ENCODE measurements at regions not wholly inside any gene's neighbourhood (a gene's known extent, or its start where the extent isn't known, plus 50 kb on each side); places are given as distances from the start of the nearest gene placed in this dataset.
"Not testable (repeated sequence)": the region's sequence is repeated elsewhere in the genome, so short reads cannot be mapped to it uniquely, and the experiment has no call there.

DNA sequence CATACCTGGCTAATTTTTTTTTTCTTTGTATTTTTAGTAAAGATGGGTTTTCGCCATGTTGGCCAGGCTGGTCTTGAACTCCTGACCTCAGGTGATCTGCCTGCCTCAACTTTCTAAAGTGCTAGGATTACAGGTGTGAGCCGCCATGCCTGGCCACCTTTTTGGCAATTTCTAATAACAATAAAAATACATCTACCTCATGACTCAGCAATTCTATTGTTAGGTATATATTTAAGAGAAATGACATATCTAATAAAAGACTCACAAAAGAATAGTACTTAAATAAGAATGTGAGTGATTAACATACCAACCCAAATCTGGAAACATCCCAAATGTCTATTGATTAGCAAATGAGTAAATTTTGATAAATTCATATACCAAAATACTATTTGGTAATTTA is 103.6 kb upstream of the PPP1R9A start:
- no CpG with 5 or more reads among the region's 2 CpGs for WGBS (ENCODE audit: insufficient coverage)
- Histone ChIP-seq H3K4me3 (ENCODE audit: low read length) (no peak overlapping the region), H3K36me3 (ENCODE audit: control insufficient read depth, insufficient read depth, low read length) (no peaks in the 10 kb centered on the region), H3K4me1 (ENCODE audit: control insufficient read depth, insufficient read depth, low read length) (no peaks in the 10 kb centered on the region), H3K9me3 (replicated peaks; ENCODE audit: control insufficient read depth, low read depth, low read length) (no peaks in the 10 kb centered on the region), H3K27me3 (ENCODE audit: control insufficient read depth, insufficient read depth, low read length) (no peaks in the 10 kb centered on the region), H3K27ac (ENCODE audit: low read length) (no peak overlapping the region)
- no peak for DNase-seq

DNA sequence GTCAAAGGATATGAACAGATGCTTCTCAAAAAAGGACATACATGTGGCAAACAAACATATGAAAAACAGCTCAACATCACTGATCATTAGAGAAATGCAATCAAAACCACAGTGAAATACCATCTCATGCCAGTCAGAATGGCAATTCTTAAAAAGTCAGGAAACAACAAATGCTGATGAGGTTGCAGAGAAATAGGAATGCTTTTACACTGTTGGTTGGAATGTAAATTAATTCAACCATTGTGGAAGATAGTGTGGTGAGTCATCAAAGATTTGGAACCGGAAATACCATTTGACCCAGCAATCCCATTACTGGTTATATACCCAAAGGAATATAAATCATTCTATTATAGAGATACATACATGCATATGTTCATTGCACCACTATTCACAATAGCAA is 98.7 kb upstream of the PPP1R9A start:
- H3K9me3 ChIP-seq (replicated peaks; ENCODE audit: control insufficient read depth, low read depth, low read length); H3K4me1 ChIP-seq (ENCODE audit: control insufficient read depth, insufficient read depth, low read length); H3K27ac ChIP-seq (ENCODE audit: low read length); H3K27me3 ChIP-seq (ENCODE audit: control insufficient read depth, insufficient read depth, low read length); H3K4me3 ChIP-seq (ENCODE audit: low read length); DNase-seq; H3K36me3 ChIP-seq (ENCODE audit: control insufficient read depth, insufficient read depth, low read length): not testable (repeated sequence)
- WGBS (ENCODE audit: insufficient coverage), result no CpG with 5 or more reads among the region's 1 CpG

DNA sequence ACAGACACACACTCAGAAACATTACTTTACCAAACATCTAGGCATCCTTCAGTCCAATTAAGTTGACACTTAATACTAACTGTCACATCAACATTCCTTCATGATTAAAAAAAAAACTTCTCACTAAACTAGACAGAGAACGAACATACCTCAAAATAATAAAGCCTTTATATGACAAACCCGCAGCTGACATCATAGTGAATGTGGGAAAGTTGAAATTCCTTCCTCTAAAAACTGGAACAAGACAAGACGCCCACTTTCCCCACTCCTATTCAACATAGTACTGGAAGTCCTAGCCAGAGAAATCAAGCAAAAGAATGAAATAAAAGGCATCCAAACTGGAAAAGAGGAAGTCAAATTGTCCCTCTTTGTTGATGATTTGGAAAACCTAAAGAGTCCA is 96.9 kb upstream of the PPP1R9A start:
- no CpG with 5 or more reads among the region's 3 CpGs for WGBS (ENCODE audit: insufficient coverage)
- H3K9me3 ChIP-seq (replicated peaks; ENCODE audit: control insufficient read depth, low read depth, low read length), result no peaks in the 10 kb centered on the region

DNA sequence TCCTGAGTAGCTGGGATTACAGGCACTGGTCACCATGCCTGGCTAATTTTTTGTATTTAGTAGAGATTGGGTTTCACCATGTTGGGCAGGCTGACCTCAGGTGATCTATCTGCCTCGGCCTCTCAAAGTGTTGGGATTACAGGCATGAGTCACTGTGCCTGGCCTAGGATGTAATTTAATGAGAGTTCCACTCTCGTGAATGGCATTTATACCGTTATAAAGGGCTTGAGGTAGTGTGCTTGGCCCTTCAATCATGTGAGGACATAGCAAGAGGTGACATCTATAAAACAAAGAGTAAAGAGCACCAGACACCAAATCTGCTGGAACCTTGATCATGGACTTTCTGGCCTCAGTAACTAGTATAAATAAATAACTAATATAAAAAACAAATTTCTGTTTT is 93.5 kb upstream of the PPP1R9A start:
- WGBS (ENCODE audit: insufficient coverage), result 80% methylated on average over 1 of the region's 3 CpGs
- no peak overlapping the region for H3K4me3 ChIP-seq (ENCODE audit: low read length)
- DNase-seq, result no peak
- no peak overlapping the region for H3K27ac ChIP-seq (ENCODE audit: low read length)
- H3K36me3 ChIP-seq (ENCODE audit: control insufficient read depth, insufficient read depth, low read length), result no peaks in the 10 kb centered on the region
- H3K27me3 ChIP-seq (ENCODE audit: control insufficient read depth, insufficient read depth, low read length), result no peaks in the 10 kb centered on the region
- peaks cover 4% of the 10 kb centered on the region for H3K9me3 ChIP-seq (replicated peaks; ENCODE audit: control insufficient read depth, low read depth, low read length)
- H3K4me1 ChIP-seq (ENCODE audit: control insufficient read depth, insufficient read depth, low read length), result no peaks in the 10 kb centered on the region

More for the DNA sequence above, 96.9 kb upstream of the PPP1R9A start:
- Histone ChIP-seq H3K4me3 (ENCODE audit: low read length) (no peak overlapping the region), H3K4me1 (ENCODE audit: control insufficient read depth, insufficient read depth, low read length) (no peaks in the 10 kb centered on the region), H3K27ac (ENCODE audit: low read length) (no peak overlapping the region), H3K36me3 (ENCODE audit: control insufficient read depth, insufficient read depth, low read length) (no peaks in the 10 kb centered on the region), H3K27me3 (ENCODE audit: control insufficient read depth, insufficient read depth, low read length) (no peaks in the 10 kb centered on the region)
- DNase-seq, result no peak

DNA sequence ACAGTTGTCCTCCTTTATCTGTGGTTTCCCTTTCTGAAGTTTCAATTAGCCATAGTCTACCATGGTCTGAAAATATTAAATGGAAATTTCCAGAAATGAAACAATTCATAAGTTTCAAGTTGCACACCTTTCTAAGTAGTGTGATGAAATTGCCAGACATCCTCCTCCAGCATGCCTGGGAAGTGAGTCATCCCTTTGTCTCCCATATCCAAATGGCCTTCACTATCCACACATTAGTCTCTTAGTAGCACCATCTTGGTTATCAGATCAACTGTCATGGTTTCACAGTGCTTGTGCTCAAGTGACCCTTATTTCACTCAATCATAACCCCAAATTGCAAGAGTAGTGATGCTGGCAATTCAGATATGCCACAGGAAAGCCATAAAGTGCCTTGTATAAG is 83.4 kb upstream of the PPP1R9A start:
- H3K9me3 ChIP-seq (replicated peaks; ENCODE audit: control insufficient read depth, low read depth, low read length), result peaks cover 5% of the 10 kb centered on the region
- no peaks in the 10 kb centered on the region for H3K36me3 ChIP-seq (ENCODE audit: control insufficient read depth, insufficient read depth, low read length)
- DNase-seq, result no peak
- no peak overlapping the region for H3K27ac ChIP-seq (ENCODE audit: low read length)
- no peak overlapping the region for H3K4me3 ChIP-seq (ENCODE audit: low read length)
- H3K4me1 ChIP-seq (ENCODE audit: control insufficient read depth, insufficient read depth, low read length), result no peaks in the 10 kb centered on the region
- H3K27me3 ChIP-seq (ENCODE audit: control insufficient read depth, insufficient read depth, low read length), result no peaks in the 10 kb centered on the region

DNA sequence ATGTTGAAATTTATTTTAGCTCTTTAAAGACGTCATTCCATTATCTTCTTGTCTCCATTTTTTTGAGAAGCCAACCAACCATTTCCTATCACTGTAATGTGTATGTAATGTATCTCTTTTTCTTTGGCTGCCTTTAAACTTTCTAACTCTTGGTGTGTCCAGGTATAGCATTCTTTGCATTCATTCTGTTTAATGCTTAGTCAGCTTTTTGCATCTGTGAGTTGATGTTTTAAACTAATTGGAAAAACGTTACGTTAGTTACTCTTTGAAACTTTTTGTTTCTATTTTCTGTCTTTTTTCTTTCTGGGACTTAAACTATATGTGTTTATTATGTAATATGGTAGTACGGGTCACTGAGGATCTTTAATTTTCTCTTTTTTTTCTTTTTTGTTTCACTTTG is 77.4 kb upstream of the PPP1R9A start:
- Histone ChIP-seq H3K27me3 (ENCODE audit: control insufficient read depth, insufficient read depth, low read length) (no peaks in the 10 kb centered on the region), H3K9me3 (replicated peaks; ENCODE audit: control insufficient read depth, low read depth, low read length) (no peaks in the 10 kb centered on the region), H3K4me1 (ENCODE audit: control insufficient read depth, insufficient read depth, low read length) (no peaks in the 10 kb centered on the region), H3K36me3 (ENCODE audit: control insufficient read depth, insufficient read depth, low read length) (no peaks in the 10 kb centered on the region), H3K4me3 (ENCODE audit: low read length) (no peak overlapping the region), H3K27ac (ENCODE audit: low read length) (no peak overlapping the region)
- DNase-seq, result no peak
- WGBS (ENCODE audit: insufficient coverage), result no CpG with 5 or more reads among the region's 4 CpGs

DNA sequence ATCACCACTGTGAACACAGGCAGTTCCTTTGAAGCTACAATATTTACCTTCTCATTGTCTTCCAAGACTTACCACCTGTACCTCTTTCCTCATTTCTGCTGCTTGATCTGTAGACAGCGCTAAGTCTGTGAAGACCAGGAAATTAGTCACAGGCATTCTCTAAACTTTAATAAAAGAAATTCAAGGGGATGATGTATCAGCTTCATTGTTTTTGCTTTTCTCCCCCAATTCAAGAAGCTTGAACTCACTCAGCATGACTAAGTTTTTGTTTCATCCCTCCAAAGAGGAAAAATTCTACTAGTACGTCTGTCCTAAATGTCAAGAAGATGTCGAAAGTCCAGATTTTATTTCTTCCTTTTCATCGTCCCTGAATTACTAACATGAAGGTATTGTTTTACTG is 75.3 kb upstream of the PPP1R9A start:
- no peak overlapping the region for H3K27ac ChIP-seq (ENCODE audit: low read length)
- DNase-seq, result no peak
- WGBS (ENCODE audit: insufficient coverage), result no CpG with 5 or more reads among the region's 4 CpGs

DNA sequence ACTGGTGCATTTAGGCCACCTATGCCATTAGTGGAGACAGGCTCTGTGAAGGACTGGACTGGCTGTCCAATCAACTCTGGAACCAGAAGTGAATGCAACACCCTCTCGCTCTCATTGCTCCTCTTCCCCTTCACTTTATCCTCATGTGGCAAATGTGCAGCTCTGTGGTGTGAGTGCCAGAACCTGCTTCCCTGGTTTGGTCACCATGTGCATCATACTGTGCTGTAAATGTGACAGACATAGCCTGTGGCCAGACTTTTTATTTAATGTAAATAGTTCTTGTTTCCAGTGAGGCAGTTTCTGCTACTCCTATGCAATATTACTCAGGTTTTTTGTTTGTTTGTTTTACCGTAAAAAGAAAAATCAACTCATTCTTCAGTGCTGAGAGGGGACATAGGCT is 73.0 kb upstream of the PPP1R9A start:
- DNase-seq, result no peak
- 100% methylated on average over 1 of the region's 2 CpGs for WGBS (ENCODE audit: insufficient coverage)
- Histone ChIP-seq H3K27ac (ENCODE audit: low read length) (no peak overlapping the region), H3K4me3 (ENCODE audit: low read length) (no peak overlapping the region), H3K9me3 (replicated peaks; ENCODE audit: control insufficient read depth, low read depth, low read length) (peaks cover 6% of the 10 kb centered on the region), H3K4me1 (ENCODE audit: control insufficient read depth, insufficient read depth, low read length) (no peaks in the 10 kb centered on the region), H3K27me3 (ENCODE audit: control insufficient read depth, insufficient read depth, low read length) (no peaks in the 10 kb centered on the region), H3K36me3 (ENCODE audit: control insufficient read depth, insufficient read depth, low read length) (no peaks in the 10 kb centered on the region)

More for the DNA sequence above, 75.3 kb upstream of the PPP1R9A start:
- Histone ChIP-seq H3K4me1 (ENCODE audit: control insufficient read depth, insufficient read depth, low read length) (no peaks in the 10 kb centered on the region), H3K9me3 (replicated peaks; ENCODE audit: control insufficient read depth, low read depth, low read length) (no peaks in the 10 kb centered on the region), H3K4me3 (ENCODE audit: low read length) (no peak overlapping the region), H3K27me3 (ENCODE audit: control insufficient read depth, insufficient read depth, low read length) (no peaks in the 10 kb centered on the region), H3K36me3 (ENCODE audit: control insufficient read depth, insufficient read depth, low read length) (no peaks in the 10 kb centered on the region)

DNA sequence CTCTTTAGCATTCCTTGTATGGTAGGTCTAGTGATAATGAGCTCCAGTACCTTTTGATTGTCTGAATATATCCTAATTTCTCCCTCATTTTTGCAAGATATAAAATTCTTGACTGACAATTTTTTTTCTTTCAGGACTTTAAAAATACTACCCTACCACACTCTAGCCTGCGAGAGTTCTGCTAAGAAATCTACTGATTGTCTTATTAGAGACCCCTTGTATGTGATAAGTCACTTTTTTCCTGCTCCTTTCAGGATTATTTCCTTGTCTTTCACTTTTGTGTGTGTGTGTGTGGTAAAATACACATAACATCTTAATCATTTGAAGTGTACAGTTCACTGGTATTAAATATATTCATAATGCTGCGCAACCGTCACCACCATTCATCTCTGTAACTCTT is 68.7 kb upstream of the PPP1R9A start:
- Histone ChIP-seq H3K9me3 (replicated peaks; ENCODE audit: control insufficient read depth, low read depth, low read length) (peaks cover 24% of the 10 kb centered on the region), H3K27ac (ENCODE audit: low read length) (no peak overlapping the region), H3K4me1 (ENCODE audit: control insufficient read depth, insufficient read depth, low read length) (no peaks in the 10 kb centered on the region), H3K4me3 (ENCODE audit: low read length) (no peak overlapping the region), H3K36me3 (ENCODE audit: control insufficient read depth, insufficient read depth, low read length) (no peaks in the 10 kb centered on the region), H3K27me3 (ENCODE audit: control insufficient read depth, insufficient read depth, low read length) (no peaks in the 10 kb centered on the region)
- no CpG with 5 or more reads among the region's 3 CpGs for WGBS (ENCODE audit: insufficient coverage)
- DNase-seq, result no peak

DNA sequence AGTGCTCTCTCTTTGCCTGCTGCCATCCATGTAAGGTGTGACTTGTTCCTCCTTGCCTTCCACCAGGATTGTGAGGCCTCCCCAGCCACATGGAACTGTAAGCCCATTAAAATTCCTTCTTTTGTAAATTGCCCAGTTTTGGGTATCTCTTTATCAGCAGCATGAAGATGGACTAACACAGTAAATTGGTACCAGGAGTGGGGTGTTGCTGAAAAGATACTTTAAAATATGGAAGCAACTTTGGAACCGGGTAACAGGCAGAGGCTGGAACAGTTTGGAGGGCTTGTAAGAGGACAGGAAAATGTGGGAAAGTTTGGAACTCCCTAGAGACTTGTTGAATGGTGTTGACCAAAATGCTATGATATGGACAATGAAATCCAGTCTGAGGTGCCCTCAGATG is 63.8 kb upstream of the PPP1R9A start:
- Histone ChIP-seq H3K4me3 (ENCODE audit: low read length) (no peak overlapping the region), H3K4me1 (ENCODE audit: control insufficient read depth, insufficient read depth, low read length) (no peaks in the 10 kb centered on the region), H3K36me3 (ENCODE audit: control insufficient read depth, insufficient read depth, low read length) (no peaks in the 10 kb centered on the region), H3K9me3 (replicated peaks; ENCODE audit: control insufficient read depth, low read depth, low read length) (peaks cover 33% of the 10 kb centered on the region), H3K27me3 (ENCODE audit: control insufficient read depth, insufficient read depth, low read length) (no peaks in the 10 kb centered on the region), H3K27ac (ENCODE audit: low read length) (no peak overlapping the region)
- no peak for DNase-seq
- 100% methylated on average over 1 of the region's 1 CpG for WGBS (ENCODE audit: insufficient coverage)

DNA sequence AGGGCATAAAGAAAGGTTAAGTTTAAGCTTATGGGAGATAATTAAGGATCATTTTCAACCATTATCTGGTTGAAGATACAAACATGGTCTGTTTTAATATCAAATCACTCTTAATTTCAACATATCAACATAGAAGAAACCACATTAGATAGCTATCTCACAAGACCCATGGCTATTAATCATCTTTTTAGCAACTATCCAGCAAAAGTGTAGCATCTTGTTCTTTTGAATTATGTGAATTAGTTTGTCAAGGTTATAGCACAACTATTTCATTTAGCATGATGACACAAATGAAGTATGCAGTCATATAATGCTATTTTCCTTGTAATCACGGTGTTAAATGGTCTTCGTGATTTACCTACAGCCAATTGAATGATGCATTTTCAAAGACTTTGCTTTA is 58.9 kb upstream of the PPP1R9A start:
- Histone ChIP-seq H3K9me3 (replicated peaks; ENCODE audit: control insufficient read depth, low read depth, low read length) (peaks cover 16% of the 10 kb centered on the region), H3K4me3 (ENCODE audit: low read length) (no peak overlapping the region), H3K27ac (ENCODE audit: low read length) (no peak overlapping the region), H3K4me1 (ENCODE audit: control insufficient read depth, insufficient read depth, low read length) (no peaks in the 10 kb centered on the region), H3K27me3 (ENCODE audit: control insufficient read depth, insufficient read depth, low read length) (no peaks in the 10 kb centered on the region), H3K36me3 (ENCODE audit: control insufficient read depth, insufficient read depth, low read length) (no peaks in the 10 kb centered on the region)
- no CpG with 5 or more reads among the region's 2 CpGs for WGBS (ENCODE audit: insufficient coverage)
- DNase-seq, result no peak
